ACHN (cell line): ENCODE measurements at regions not wholly inside any gene's neighbourhood (a gene's known extent, or its start where the extent isn't known, plus 50 kb on each side); places are given as distances from the start of the nearest gene placed in this dataset.
"Not testable (repeated sequence)": the region's sequence is repeated elsewhere in the genome, so short reads cannot be mapped to it uniquely, and the experiment has no call there.

Experiments
- DNase-seq: peaks from one replicate; pipeline ENCODE4 v3.0.0-alpha.2; 2015
- in situ Hi-C: cut with HindIII; loops from 2 replicates; pipeline ENCODE4 v1.10.0; 2017; ENCODE audit warnings: low sequenced_read_pairs, low pct_ligation_motif_present, low pct_unique_long_range_greater_than_20kb

- in situ Hi-C loops: no loop called here
- no peak for DNase-seq
These were observed 74.0 kb upstream of the PELI2 start for GRCh38 chr14:56044196-56044595.

- no peak for DNase-seq
- in situ Hi-C loops: no loop called here
These were observed 71.7 kb upstream of the PELI2 start for GRCh38 chr14:56046546-56046945.

GRCh38 chr14:56046996-56047395, 71.2 kb upstream of the PELI2 start:
- in situ Hi-C loops: no loop called here
- DNase-seq: no peak

- no peak for DNase-seq
- in situ Hi-C loops: no loop called here
These were observed 68.7 kb upstream of the PELI2 start for GRCh38 chr14:56049536-56049935.

GRCh38 chr14:56055511-56055910, 62.7 kb upstream of the PELI2 start:
- in situ Hi-C loops: no loop called here
- DNase-seq: no peak

- in situ Hi-C loops: no loop called here
- no peak for DNase-seq
These were observed 62.2 kb upstream of the PELI2 start for GRCh38 chr14:56056031-56056430.

GRCh38 chr14:56057071-56057741, 61.0 kb upstream of the PELI2 start:
- in situ Hi-C loops: no loop called here
- no peak for DNase-seq

- in situ Hi-C loops: no loop called here
- no peak for DNase-seq
These were observed 60.4 kb upstream of the PELI2 start for GRCh38 chr14:56057767-56058166.

GRCh38 chr14:56059054-56059453, 59.2 kb upstream of the PELI2 start:
- in situ Hi-C loops: no loop called here

GRCh38 chr14:56061051-56061450, 57.2 kb upstream of the PELI2 start:
- in situ Hi-C loops: no loop called here

More at GRCh38 chr14:56059054-56059453, 59.2 kb upstream of the PELI2 start:
- DNase-seq: no peak

GRCh38 chr14:56063131-56063530, 55.1 kb upstream of the PELI2 start:
- DNase-seq: no peak
- in situ Hi-C loops: no loop called here

More at GRCh38 chr14:56061051-56061450, 57.2 kb upstream of the PELI2 start:
- DNase-seq: no peak

- in situ Hi-C loops: no loop called here
- no peak for DNase-seq
These were observed 53.7 kb upstream of the PELI2 start for GRCh38 chr14:56064513-56064912.

GRCh38 chr14:56065199-56065598, 53.0 kb upstream of the PELI2 start:
- in situ Hi-C loops, DNase-seq: not testable (repeated sequence)

- DNase-seq: no peak
- in situ Hi-C loops: no loop called here
These were observed 52.5 kb upstream of the PELI2 start for GRCh38 chr14:56065621-56066290.
